22Rv1 (cell line): ENCODE measurements at regions not wholly inside any gene's neighbourhood (a gene's known extent, or its start where the extent isn't known, plus 50 kb on each side); places are given as distances from the start of the nearest gene placed in this dataset.

ENCODE experiments used
- ZFX ChIP-seq: fragments of 450-650 bp; IDR thresholded peaks from 2 replicates; pipeline ENCODE4 v1.6.1; 2017; ENCODE audit warnings: antibody characterized with exemption, borderline replicate concordance
- TF ChIP-seq, protein P1 (sequence below): fragments of 450-650 bp; IDR thresholded peaks from 2 replicates; pipeline ENCODE4 v1.5.1; 2017; ENCODE audit warnings: mild to moderate bottlenecking

DNA sequence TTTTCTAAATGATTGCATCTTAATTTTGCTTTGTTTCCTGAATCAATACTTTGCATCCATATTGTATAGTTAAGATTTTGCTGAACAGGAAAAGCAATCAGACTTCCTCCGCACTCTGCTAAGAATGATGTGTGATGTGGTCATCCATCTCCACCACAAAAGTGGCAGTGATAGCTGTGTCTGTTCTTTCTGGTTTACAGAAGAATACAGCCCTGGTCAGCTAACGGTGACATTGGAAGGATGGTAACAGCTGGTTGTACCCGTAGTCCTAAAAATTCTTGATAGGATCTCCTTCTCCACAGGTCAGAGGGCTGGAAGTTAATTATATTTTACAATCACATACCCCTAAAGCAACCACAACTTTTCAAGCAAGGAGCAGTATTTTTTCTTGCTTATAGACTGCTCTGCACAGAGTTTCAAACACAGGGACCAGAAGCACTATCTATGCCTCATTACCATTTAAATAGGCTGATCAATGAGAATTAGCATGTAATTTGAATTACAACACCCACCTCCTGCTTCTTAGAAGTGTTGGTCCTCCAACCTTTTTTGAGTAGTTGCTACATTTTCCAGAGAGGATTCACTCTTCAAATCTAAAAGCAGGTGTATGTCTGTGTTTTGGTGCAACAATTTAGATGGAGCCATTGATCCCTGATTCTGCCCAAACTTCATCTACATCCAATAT, 1191.9 kb upstream of the NUDT12 start:
- TF ChIP-seq, protein P1, sequence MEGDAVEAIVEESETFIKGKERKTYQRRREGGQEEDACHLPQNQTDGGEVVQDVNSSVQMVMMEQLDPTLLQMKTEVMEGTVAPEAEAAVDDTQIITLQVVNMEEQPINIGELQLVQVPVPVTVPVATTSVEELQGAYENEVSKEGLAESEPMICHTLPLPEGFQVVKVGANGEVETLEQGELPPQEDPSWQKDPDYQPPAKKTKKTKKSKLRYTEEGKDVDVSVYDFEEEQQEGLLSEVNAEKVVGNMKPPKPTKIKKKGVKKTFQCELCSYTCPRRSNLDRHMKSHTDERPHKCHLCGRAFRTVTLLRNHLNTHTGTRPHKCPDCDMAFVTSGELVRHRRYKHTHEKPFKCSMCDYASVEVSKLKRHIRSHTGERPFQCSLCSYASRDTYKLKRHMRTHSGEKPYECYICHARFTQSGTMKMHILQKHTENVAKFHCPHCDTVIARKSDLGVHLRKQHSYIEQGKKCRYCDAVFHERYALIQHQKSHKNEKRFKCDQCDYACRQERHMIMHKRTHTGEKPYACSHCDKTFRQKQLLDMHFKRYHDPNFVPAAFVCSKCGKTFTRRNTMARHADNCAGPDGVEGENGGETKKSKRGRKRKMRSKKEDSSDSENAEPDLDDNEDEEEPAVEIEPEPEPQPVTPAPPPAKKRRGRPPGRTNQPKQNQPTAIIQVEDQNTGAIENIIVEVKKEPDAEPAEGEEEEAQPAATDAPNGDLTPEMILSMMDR: no peak
- no peak for TF ChIP-seq ZFX
